ENCODE measurements at regions not wholly inside any gene's neighbourhood (a gene's known extent, or its start where the extent isn't known, plus 50 kb on each side); places are given as distances from the start of the nearest gene placed in this dataset.

DNA sequence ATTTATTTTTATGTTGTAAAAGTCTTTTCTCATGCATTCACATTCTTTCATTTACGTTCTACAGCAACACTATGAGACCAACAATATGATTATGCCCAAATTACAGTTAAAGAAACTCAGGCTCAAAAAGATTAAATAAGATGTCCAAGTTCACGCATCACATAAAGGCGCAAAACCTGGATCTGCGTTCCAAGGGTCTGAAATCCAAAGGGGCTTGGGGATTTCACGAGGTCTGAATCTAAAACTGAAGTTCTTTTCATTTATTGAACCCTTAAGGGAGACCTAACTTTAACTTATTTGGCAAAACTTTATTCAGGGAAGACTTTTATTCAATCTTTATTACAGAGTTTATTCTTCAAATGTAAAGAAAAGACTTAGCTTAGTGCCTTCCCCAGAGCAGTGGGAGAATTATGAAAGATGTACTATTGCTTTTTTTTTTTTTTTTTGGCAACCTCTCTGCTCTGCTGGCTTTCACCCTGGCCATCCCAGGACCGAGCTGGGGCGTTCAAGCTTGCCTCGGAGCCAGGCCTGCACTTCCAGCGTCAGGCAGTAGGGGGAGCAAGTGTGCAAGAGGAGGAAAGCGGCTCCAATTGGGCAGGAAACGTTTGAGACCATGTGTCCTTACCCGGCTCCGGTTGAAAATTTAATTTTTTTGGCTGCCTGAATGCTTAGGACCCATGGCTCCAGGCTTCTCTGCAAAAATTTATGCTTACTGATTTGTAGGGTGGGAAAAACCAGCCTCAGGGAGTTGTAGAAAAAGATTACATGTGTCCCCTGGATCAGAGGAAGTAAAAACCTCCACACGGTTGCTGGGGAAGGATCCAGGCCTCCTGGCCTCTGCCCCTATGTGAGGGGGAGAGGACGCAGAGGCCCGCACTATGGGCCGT is 344.3 kb upstream of the KLF3 start (continued):
- TF ChIP-seq, protein P1, sequence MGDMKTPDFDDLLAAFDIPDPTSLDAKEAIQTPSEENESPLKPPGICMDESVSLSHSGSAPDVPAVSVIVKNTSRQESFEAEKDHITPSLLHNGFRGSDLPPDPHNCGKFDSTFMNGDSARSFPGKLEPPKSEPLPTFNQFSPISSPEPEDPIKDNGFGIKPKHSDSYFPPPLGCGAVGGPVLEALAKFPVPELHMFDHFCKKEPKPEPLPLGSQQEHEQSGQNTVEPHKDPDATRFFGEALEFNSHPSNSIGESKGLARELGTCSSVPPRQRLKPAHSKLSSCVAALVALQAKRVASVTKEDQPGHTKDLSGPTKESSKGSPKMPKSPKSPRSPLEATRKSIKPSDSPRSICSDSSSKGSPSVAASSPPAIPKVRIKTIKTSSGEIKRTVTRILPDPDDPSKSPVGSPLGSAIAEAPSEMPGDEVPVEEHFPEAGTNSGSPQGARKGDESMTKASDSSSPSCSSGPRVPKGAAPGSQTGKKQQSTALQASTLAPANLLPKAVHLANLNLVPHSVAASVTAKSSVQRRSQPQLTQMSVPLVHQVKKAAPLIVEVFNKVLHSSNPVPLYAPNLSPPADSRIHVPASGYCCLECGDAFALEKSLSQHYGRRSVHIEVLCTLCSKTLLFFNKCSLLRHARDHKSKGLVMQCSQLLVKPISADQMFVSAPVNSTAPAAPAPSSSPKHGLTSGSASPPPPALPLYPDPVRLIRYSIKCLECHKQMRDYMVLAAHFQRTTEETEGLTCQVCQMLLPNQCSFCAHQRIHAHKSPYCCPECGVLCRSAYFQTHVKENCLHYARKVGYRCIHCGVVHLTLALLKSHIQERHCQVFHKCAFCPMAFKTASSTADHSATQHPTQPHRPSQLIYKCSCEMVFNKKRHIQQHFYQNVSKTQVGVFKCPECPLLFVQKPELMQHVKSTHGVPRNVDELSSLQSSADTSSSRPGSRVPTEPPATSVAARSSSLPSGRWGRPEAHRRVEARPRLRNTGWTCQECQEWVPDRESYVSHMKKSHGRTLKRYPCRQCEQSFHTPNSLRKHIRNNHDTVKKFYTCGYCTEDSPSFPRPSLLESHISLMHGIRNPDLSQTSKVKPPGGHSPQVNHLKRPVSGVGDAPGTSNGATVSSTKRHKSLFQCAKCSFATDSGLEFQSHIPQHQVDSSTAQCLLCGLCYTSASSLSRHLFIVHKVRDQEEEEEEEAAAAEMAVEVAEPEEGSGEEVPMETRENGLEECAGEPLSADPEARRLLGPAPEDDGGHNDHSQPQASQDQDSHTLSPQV (IDR thresholded peaks at IDR 0.05), result peak; percentile 80
- TF ChIP-seq FIP1L1 (IDR thresholded peaks at IDR 0.05; ENCODE audit: low read depth, low read length, poor library complexity, severe bottlenecking), result no peak
- no peak for TF ChIP-seq PRPF4 (IDR thresholded peaks at IDR 0.05; ENCODE audit: insufficient read depth, low read depth, low read length, poor library complexity, severe bottlenecking)
- TF ChIP-seq ZNF583 (CRISPR knock-in tag; IDR thresholded peaks at IDR 0.05), result no peak
- TF ChIP-seq COPS2 (conservative IDR thresholded peaks at IDR 0.05), result no peak
- TF ChIP-seq FOXM1 (IDR thresholded peaks at IDR 0.05; ENCODE audit: low read depth), result peak; percentile 28; the same call in 1 of the 2 replicates
- no peak for TF ChIP-seq FOXM1 (CRISPR knock-in tag; IDR thresholded peaks at IDR 0.05; ENCODE audit: low read depth)
- no peak for TF ChIP-seq FOXK2 (conservative IDR thresholded peaks at IDR 0.05 in 1 of 2, IDR thresholded peaks at IDR 0.05 in 1 of 2; ENCODE audit: low read depth in 2 of 2)
- TF ChIP-seq SMC3 (conservative IDR thresholded peaks at IDR 0.05; ENCODE audit: insufficient read depth, low read depth, low read length), result peak; percentile 85
- no peak for TF ChIP-seq ZBTB8A (IDR thresholded peaks at IDR 0.05; ENCODE audit: partially characterized antibody)
- TF ChIP-seq SLC30A9 (CRISPR knock-in tag; IDR thresholded peaks at IDR 0.05), result no peak
- TF ChIP-seq SPI1 (IDR thresholded peaks at IDR 0.05; ENCODE audit: borderline replicate concordance, low read depth, low read length), result no peak
- TF ChIP-seq ZNF3 (CRISPR knock-in tag; IDR thresholded peaks at IDR 0.05), result no peak
- TF ChIP-seq NR4A1 (CRISPR knock-in tag; IDR thresholded peaks at IDR 0.05), result no peak
- 0 out of 2 replicates have a peak, but pooled peaks have one; percentile 39 for TF ChIP-seq NR4A1 (tag; IDR thresholded peaks at IDR 0.05)
- TF ChIP-seq, protein P2, sequence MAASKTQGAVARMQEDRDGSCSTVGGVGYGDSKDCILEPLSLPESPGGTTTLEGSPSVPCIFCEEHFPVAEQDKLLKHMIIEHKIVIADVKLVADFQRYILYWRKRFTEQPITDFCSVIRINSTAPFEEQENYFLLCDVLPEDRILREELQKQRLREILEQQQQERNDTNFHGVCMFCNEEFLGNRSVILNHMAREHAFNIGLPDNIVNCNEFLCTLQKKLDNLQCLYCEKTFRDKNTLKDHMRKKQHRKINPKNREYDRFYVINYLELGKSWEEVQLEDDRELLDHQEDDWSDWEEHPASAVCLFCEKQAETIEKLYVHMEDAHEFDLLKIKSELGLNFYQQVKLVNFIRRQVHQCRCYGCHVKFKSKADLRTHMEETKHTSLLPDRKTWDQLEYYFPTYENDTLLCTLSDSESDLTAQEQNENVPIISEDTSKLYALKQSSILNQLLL (CRISPR knock-in tag; IDR thresholded peaks at IDR 0.05; ENCODE audit: borderline replicate concordance), result no peak
- TF ChIP-seq RB1 (IDR thresholded peaks at IDR 0.05; ENCODE audit: low read depth), result peak; percentile 65
- no peak for TF ChIP-seq MYNN (IDR thresholded peaks at IDR 0.05)
- no peak for TF ChIP-seq MYNN (CRISPR knock-in tag; IDR thresholded peaks at IDR 0.05)
- TF ChIP-seq, protein P3, sequence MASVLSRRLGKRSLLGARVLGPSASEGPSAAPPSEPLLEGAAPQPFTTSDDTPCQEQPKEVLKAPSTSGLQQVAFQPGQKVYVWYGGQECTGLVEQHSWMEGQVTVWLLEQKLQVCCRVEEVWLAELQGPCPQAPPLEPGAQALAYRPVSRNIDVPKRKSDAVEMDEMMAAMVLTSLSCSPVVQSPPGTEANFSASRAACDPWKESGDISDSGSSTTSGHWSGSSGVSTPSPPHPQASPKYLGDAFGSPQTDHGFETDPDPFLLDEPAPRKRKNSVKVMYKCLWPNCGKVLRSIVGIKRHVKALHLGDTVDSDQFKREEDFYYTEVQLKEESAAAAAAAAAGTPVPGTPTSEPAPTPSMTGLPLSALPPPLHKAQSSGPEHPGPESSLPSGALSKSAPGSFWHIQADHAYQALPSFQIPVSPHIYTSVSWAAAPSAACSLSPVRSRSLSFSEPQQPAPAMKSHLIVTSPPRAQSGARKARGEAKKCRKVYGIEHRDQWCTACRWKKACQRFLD (CRISPR knock-in tag; IDR thresholded peaks at IDR 0.05), result peak; percentile 67; the same call in 1 of the 2 replicates
- no peak for TF ChIP-seq ZNF134 (CRISPR knock-in tag; conservative IDR thresholded peaks at IDR 0.05)
- no peak; the same call in 1 of the 2 replicates for TF ChIP-seq ARID1B (IDR thresholded peaks at IDR 0.05)

All from K562 (cell line).